ENCODE measurements at regions not wholly inside any gene's neighbourhood (a gene's known extent, or its start where the extent isn't known, plus 50 kb on each side); places are given as distances from the start of the nearest gene placed in this dataset.
"Not testable (repeated sequence)": the region's sequence is repeated elsewhere in the genome, so short reads cannot be mapped to it uniquely, and the experiment has no call there.

GRCh38 chr9:64130325-64130724 lies 1154.7 kb downstream of the FOXD4L5 start:
- H3K4me1 ChIP-seq; H3K36me3 ChIP-seq; H3K9me3 ChIP-seq (replicated peaks); DNase-seq; H3K27me3 ChIP-seq; H3K4me3 ChIP-seq; H3K27ac ChIP-seq: not testable (repeated sequence)

DNA sequence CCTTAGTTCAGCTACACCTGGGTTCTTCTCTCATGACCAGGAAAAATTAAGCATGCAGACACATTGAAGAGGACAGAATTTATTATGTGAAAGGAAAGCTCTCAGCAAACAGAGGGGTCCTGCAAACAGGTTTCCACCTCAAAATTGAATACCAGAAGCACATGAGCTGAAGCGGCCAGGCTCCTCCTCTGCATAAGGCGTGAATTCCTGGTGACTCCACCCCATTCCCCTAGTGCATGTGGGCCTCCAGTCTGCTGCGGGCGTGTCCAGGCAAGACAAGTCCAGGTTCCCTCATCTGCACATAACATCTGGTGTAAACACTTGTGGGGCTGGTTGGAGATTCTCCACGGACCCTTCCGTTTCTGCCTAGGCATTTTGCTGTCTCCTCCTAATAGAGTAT lies 1156.4 kb downstream of the FOXD4L5 start:
- H3K4me1 ChIP-seq = no peaks in the 10 kb centered on the region
- H3K4me3 ChIP-seq = no peak overlapping the region
- H3K36me3 ChIP-seq = no peaks in the 10 kb centered on the region
- no peaks in the 10 kb centered on the region for H3K27me3 ChIP-seq
- no peak overlapping the region for H3K27ac ChIP-seq
- 0 out of 2 replicates have a peak, but pooled peaks cover 3% of the 10 kb centered on the region for H3K9me3 ChIP-seq (replicated peaks)
- peak in 1 of 2 experiments; percentile 9 for DNase-seq

GRCh38 chr9:64121602-64122001 lies 1163.4 kb downstream of the FOXD4L5 start:
- not testable (repeated sequence) for H3K4me1 ChIP-seq; H3K27ac ChIP-seq; H3K4me3 ChIP-seq; H3K27me3 ChIP-seq; H3K9me3 ChIP-seq (replicated peaks); DNase-seq; H3K36me3 ChIP-seq

- H3K9me3 ChIP-seq (replicated peaks); DNase-seq; H3K36me3 ChIP-seq; H3K27me3 ChIP-seq; H3K4me3 ChIP-seq; H3K27ac ChIP-seq; H3K4me1 ChIP-seq: not testable (repeated sequence)
Observed at GRCh38 chr9:64117329-64117728, 1167.7 kb downstream of the FOXD4L5 start.

DNA sequence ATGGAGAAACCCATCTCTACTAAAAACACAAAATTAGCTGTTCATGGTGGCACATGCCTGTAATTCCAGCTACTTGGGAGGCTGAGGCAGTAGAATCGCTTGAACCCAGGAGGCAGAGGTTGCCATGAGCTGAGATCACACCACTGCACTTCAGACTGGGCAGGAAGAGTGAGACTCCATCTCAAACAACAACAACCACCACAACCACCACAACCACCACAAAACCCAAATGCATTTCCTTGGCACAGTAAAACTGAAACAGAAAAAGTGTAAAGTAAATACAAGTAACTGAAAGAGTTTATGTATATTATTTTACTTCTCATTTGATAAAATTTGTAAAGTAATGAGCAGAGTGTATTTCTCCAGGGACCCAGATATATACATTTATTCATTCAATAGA lies 1177.1 kb downstream of the FOXD4L5 start:
- not testable (repeated sequence) for H3K27ac ChIP-seq; H3K27me3 ChIP-seq; H3K36me3 ChIP-seq; H3K4me3 ChIP-seq; DNase-seq; H3K9me3 ChIP-seq (replicated peaks); H3K4me1 ChIP-seq

GRCh38 chr9:64107211-64107610 lies 1177.8 kb downstream of the FOXD4L5 start:
- not testable (repeated sequence) for H3K4me3 ChIP-seq; H3K27ac ChIP-seq; H3K9me3 ChIP-seq (replicated peaks); H3K36me3 ChIP-seq; DNase-seq; H3K4me1 ChIP-seq; H3K27me3 ChIP-seq

GRCh38 chr9:64105193-64105592 lies 1179.8 kb downstream of the FOXD4L5 start:
- H3K4me3 ChIP-seq; H3K27me3 ChIP-seq; H3K4me1 ChIP-seq; H3K27ac ChIP-seq; H3K36me3 ChIP-seq; H3K9me3 ChIP-seq (replicated peaks); DNase-seq: not testable (repeated sequence)

DNA sequence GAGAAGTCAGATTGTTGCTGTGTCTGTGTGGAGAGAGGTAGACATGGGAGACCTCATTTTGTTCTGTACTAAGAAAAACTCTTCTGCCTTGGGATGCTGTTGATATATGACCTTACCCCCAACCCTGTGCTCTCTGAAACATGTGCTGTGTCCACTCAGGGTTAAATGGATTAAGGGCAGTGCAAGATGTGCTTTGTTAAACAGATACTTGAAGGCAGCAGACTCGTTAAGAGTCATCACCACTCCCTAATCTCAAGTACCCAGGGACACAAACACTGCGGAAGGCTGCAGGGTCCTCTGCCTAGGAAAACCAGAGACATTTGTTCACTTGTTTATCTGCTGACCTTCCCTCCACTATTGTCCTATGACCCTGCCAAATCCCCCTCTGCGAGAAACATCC lies 1183.5 kb downstream of the FOXD4L5 start:
- not testable (repeated sequence) for DNase-seq; H3K4me3 ChIP-seq; H3K9me3 ChIP-seq (replicated peaks); H3K4me1 ChIP-seq; H3K27me3 ChIP-seq; H3K27ac ChIP-seq; H3K36me3 ChIP-seq

DNA sequence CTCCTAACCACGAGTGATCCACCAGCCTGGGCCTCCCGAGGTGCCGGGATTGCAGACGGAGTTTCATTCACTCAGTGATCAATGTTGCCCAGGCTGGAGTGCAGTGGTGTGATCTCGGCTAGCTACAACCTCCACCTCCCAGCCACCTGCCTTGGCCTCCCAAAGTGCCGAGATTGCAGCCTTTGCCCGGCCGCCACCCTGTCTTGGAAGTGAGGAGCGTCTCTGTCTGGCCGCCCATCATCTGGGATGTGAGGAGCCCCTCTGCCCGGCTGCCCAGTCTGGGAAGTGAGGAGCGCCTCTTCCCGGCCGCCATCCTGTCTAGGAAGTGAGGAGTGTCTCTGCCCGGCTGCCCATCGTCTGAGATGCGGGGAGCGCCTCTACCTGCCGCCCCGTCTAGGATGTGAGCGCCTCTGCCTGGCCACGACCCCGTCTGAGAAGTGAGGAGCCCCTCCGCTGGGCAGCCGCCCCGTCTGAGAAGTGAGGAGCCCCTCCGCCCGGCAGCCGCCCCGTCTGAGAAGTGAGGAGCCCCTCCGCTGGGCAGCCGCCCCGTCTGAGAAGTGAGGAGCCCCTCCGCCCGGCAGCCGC lies 1184.3 kb downstream of the FOXD4L5 start:
- H3K4me1 ChIP-seq; H3K4me3 ChIP-seq; H3K27me3 ChIP-seq; H3K27ac ChIP-seq; DNase-seq; H3K9me3 ChIP-seq (replicated peaks); H3K36me3 ChIP-seq: not testable (repeated sequence)

- not testable (repeated sequence) for H3K4me1 ChIP-seq; H3K27ac ChIP-seq; H3K27me3 ChIP-seq; DNase-seq; H3K4me3 ChIP-seq; H3K36me3 ChIP-seq; H3K9me3 ChIP-seq (replicated peaks)
Observed at GRCh38 chr9:64085998-64086397, 1199.0 kb downstream of the FOXD4L5 start.

- not testable (repeated sequence) for DNase-seq, H3K4me3 ChIP-seq, H3K36me3 ChIP-seq
Observed at GRCh38 chr9:64071358-64072253, 1213.4 kb downstream of the FOXD4L5 start.

GRCh38 chr9:64070611-64071357 lies 1214.2 kb downstream of the FOXD4L5 start:
- not testable (repeated sequence) for H3K27me3 ChIP-seq; DNase-seq; H3K27ac ChIP-seq; H3K4me3 ChIP-seq; H3K4me1 ChIP-seq; H3K9me3 ChIP-seq (replicated peaks); H3K36me3 ChIP-seq

More at GRCh38 chr9:64071358-64072253, 1213.4 kb downstream of the FOXD4L5 start:
- H3K27ac ChIP-seq; H3K4me1 ChIP-seq; H3K27me3 ChIP-seq; H3K9me3 ChIP-seq (replicated peaks): not testable (repeated sequence)

DNA sequence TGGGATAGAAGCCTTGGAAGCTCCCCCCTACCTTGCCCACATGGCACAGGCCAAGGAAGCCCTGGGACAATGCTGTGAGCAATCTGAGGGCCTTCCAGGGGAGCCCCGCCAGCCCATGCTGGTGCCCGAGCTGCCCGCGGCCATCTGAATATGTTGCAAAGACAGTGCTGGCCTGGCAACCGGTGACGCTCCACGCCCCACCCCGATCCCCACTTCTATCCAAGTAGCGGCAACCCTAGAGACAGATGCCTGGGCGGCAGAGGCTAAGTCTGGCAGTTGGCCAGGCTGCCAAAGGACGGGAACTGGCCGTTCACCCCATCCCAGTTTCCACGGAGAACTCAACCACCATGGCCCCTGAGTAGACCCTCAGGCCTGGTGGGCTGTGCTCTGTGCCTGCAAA lies 1214.9 kb downstream of the FOXD4L5 start:
- H3K9me3 ChIP-seq (replicated peaks); H3K27ac ChIP-seq; H3K4me1 ChIP-seq; DNase-seq; H3K27me3 ChIP-seq; H3K4me3 ChIP-seq; H3K36me3 ChIP-seq: not testable (repeated sequence)

DNA sequence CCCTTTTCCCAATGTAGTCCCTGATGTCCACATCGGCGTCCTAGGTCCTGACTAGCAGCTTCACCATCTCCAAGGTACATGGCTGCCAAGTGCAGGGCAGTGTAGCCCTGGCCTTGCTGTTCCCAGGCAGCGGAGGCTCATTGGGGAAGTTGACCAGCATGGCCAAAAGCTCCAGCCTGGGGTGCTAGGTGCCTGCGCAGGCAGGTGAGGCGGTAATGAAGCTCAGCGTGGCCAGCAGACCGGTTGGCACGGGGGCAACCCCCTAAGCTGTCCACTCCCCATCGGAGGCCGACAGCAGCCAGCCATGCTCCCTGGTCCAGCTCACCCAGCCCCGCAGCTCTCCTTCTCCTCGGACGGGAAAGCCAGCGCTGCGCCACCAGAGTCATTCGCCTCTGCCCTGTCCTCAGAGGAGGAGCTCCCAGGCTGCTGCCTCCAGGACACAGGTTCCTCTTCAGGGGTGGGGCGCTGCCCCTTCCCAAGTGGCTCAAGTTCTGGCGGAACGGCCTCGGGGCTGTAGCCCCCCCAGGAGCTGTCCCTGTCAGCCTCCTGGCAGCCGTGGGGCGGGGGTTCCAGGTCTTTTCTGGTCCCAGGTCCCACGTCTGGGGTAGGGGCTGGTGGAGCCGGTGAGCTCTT lies 1218.2 kb downstream of the FOXD4L5 start:
- H3K27ac ChIP-seq = no peak overlapping the region
- no peaks in the 10 kb centered on the region for H3K4me1 ChIP-seq
- H3K27me3 ChIP-seq = no peaks in the 10 kb centered on the region
- no peak overlapping the region for H3K4me3 ChIP-seq
- DNase-seq = no peak
- no peaks in the 10 kb centered on the region for H3K36me3 ChIP-seq
- H3K9me3 ChIP-seq (replicated peaks) = no peaks in the 10 kb centered on the region

Data from SJCRH30 (cell line).